ENCODE measurements at regions not wholly inside any gene's neighbourhood (a gene's known extent, or its start where the extent isn't known, plus 50 kb on each side); places are given as distances from the start of the nearest gene placed in this dataset.

DNA sequence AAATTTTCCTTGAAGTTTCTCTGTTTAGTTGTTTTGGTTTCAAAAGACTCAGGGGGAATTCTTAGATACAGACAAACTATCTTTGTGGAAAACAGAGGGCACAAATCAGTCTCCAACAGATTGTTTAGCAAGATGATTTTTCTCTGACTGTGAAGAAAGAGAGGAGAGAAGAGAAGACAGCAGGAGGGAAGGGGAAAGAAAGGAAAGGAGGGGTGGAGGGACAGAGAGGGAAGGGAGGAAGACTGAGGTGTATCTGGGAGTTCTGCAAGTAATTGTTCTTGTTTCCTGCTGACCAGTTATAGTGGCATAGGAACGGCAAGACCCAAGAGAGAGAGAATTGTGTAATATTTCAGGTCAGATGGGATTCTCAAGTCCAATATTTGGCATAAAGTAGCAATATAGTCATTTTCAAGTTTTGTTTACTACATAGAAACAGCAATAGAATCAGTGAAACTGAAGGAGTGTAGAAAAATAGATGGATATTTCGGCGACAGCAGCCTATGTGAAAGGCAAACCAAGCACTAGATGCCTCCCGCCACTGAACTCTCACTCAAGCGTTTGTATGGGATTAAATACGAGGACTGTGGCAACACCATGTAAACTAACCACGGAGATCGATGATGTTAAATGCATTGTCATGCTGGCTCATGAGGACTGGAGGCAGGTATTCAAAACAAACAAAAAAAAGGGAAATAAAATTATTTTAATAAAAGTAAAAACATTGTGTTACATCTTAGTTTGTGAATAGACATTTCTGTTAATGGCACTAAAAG, 342.5 kb downstream of the SLC16A7 start:
- Histone ChIP-seq H3K36me3 (no peaks in the 10 kb centered on the region), H3K4me1 (ENCODE audit: low read depth) (no peaks in the 10 kb centered on the region), H3K9me3 (ENCODE audit: low read depth) (no peaks in the 10 kb centered on the region), H3K27ac (no peak overlapping the region), H3K27me3 (no peaks in the 10 kb centered on the region), H3K4me3 (no peak overlapping the region)
- TF ChIP-seq, protein P1, sequence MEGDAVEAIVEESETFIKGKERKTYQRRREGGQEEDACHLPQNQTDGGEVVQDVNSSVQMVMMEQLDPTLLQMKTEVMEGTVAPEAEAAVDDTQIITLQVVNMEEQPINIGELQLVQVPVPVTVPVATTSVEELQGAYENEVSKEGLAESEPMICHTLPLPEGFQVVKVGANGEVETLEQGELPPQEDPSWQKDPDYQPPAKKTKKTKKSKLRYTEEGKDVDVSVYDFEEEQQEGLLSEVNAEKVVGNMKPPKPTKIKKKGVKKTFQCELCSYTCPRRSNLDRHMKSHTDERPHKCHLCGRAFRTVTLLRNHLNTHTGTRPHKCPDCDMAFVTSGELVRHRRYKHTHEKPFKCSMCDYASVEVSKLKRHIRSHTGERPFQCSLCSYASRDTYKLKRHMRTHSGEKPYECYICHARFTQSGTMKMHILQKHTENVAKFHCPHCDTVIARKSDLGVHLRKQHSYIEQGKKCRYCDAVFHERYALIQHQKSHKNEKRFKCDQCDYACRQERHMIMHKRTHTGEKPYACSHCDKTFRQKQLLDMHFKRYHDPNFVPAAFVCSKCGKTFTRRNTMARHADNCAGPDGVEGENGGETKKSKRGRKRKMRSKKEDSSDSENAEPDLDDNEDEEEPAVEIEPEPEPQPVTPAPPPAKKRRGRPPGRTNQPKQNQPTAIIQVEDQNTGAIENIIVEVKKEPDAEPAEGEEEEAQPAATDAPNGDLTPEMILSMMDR (IDR thresholded peaks at IDR 0.05; ENCODE audit: low read depth, low read length) = no peak
- DNase-seq (ENCODE audit: low read depth in 1 of 2, low spot score in 1 of 2) = no peak

DNA sequence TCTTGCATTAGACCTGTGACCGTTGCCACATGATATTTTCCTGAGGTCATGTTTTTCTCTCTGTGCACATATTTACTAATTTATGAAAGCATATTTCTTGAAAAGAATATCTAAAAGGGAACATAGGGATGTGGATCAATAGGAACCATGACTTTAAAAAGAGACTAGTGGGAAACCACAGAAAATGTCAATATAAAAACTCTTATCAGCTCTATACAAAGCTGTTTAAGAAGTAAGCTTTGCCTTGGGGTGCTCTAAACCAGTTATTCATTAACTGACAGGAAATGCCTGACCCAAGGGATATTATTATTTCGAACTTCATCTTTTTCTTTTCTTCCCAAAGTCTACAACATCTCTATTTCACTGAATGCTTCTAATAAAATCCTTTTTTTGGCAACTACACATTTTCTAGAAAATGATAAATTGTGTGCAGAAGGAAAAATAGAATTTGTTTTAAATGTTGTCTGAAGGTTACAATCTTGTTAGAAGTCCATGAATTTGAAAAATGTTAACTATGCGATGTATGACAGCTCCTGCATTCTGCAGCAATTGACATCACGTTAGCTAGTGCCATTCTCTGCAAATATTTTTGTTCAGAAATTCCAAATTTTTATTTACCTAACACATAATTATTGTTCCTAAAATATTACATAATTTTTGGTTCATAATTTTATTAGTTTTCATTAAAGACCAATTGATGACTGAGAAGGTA, 345.0 kb downstream of the SLC16A7 start:
- no peaks in the 10 kb centered on the region for H3K27me3 ChIP-seq
- no peaks in the 10 kb centered on the region for H3K9me3 ChIP-seq (ENCODE audit: low read depth)
- TF ChIP-seq, protein P1 (IDR thresholded peaks at IDR 0.05; ENCODE audit: low read depth, low read length) = no peak

DNA sequence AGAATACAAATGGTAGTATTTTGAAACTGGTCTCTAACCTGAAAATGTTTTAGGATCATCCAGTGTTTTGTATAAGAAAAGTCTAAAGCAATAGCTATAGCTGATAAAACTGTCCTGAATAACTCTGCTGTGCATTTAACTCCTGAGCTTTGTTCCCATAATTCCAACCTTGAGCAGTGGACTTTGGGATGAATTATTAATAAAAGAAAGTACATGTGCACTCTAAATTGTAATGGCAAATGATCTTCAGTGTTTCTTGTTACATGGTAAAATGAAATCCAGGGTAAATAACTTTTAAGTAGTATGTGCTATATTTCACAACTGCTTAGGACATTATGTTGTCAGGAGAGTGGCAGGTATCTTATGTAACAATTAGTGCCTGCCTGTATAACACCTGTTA, 345.6 kb downstream of the SLC16A7 start:
- H3K4me1 ChIP-seq (ENCODE audit: low read depth) = no peaks in the 10 kb centered on the region
- H3K36me3 ChIP-seq = no peaks in the 10 kb centered on the region
- H3K27me3 ChIP-seq = no peaks in the 10 kb centered on the region
- H3K4me3 ChIP-seq = no peak overlapping the region
- TF ChIP-seq, protein P1 (IDR thresholded peaks at IDR 0.05; ENCODE audit: low read depth, low read length) = no peak
- DNase-seq (ENCODE audit: low read depth in 1 of 2, low spot score in 1 of 2) = no peak
- no peak overlapping the region for H3K27ac ChIP-seq
- no peaks in the 10 kb centered on the region for H3K9me3 ChIP-seq (ENCODE audit: low read depth)

More for the DNA sequence above, 345.0 kb downstream of the SLC16A7 start:
- Histone ChIP-seq H3K27ac (no peak overlapping the region), H3K36me3 (no peaks in the 10 kb centered on the region), H3K4me3 (no peak overlapping the region), H3K4me1 (ENCODE audit: low read depth) (no peaks in the 10 kb centered on the region)
- DNase-seq (ENCODE audit: low read depth in 1 of 2, low spot score in 1 of 2) = no peak

DNA sequence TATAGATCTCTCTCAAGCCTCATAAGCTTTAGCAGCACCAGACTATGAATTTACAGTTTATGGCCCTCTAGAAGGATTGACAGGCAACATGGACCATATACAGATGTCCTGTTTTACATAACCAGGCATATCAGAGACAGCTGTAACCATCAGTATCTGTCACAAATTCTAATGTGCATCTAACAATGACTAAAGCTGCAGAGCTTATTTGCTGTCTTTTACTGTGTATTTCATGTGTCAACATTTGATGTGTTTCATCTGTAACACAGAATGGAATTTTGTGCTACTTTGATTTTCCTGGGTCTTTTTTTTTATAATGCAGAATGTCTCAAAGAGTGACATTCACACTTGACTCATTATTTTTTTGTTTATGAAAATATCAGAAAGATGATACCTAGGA, 348.3 kb downstream of the SLC16A7 start:
- TF ChIP-seq, protein P1 (IDR thresholded peaks at IDR 0.05; ENCODE audit: low read depth, low read length) = no peak

DNA sequence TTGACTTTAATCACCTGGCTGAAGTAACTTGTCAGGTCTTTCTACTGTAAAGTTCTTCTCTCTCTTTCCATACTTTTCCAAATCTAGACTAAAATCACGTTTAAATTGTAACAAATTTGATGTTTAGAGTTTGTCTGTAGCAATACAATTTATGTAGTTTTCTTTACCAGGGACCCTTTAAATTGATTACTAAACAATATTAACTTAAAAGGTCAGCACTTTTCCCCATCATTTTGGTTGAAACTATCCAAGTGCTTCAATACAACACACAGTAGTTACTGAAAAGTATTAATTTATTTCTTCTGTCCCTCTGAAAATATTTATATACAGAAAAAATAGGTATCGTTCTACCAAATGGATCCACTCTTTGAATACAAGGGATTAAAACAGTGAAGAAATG, 350.8 kb downstream of the SLC16A7 start:
- H3K4me1 ChIP-seq (ENCODE audit: low read depth) = no peaks in the 10 kb centered on the region
- H3K27ac ChIP-seq = no peak overlapping the region
- no peaks in the 10 kb centered on the region for H3K27me3 ChIP-seq
- TF ChIP-seq, protein P1 (IDR thresholded peaks at IDR 0.05; ENCODE audit: low read depth, low read length) = no peak
- no peaks in the 10 kb centered on the region for H3K9me3 ChIP-seq (ENCODE audit: low read depth)
- no peak for DNase-seq (ENCODE audit: low read depth in 1 of 2, low spot score in 1 of 2)
- no peaks in the 10 kb centered on the region for H3K36me3 ChIP-seq
- no peak overlapping the region for H3K4me3 ChIP-seq

More for the DNA sequence above, 348.3 kb downstream of the SLC16A7 start:
- Histone ChIP-seq H3K36me3 (no peaks in the 10 kb centered on the region), H3K27me3 (no peaks in the 10 kb centered on the region), H3K4me1 (ENCODE audit: low read depth) (no peaks in the 10 kb centered on the region), H3K9me3 (ENCODE audit: low read depth) (no peaks in the 10 kb centered on the region), H3K27ac (no peak overlapping the region), H3K4me3 (no peak overlapping the region)
- no peak for DNase-seq (ENCODE audit: low read depth in 1 of 2, low spot score in 1 of 2)
